SK-N-SH treated with all-trans-retinoic acid at 6 μM for 48 hours (cell line): ENCODE measurements at regions not wholly inside any gene's neighbourhood (a gene's known extent, or its start where the extent isn't known, plus 50 kb on each side); places are given as distances from the start of the nearest gene placed in this dataset.

ENCODE experiments used
- BACH2 ChIP-seq: fragments of 250-450 bp; sonication (Bioruptor Pico); IDR thresholded peaks from 2 replicates; pipeline ENCODE4 v1.9.0; 2021; ENCODE audit warnings: mild to moderate bottlenecking, borderline replicate concordance
- TF ChIP-seq, protein P1 (sequence below): fragments of 250-450 bp; sonication (Bioruptor Pico); IDR thresholded peaks from 2 replicates; pipeline ENCODE4 v1.8.0; 2021; ENCODE audit warnings: low read depth, mild to moderate bottlenecking, moderate library complexity, borderline replicate concordance

DNA sequence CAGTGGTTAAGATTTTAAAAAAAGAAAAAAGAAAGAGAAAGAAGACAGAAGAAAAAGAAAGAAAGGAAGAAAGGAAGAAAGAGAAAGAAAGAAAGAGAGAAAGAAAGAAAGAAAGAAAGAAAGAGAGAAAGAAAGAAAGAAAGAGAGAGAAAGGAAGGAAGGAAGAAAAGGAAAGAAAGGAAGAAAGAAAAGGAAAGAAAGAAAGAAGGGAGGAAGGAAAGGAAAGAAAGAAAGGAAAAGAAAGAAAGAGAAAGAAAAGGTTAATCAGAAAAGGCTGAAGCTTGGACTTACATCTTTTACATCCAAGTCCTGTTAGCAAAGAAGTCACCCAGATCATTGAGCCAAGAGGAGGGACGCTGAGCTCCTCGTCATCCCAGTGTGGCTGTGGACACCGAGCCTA, 70.0 kb downstream of the IRX2 start:
- TF ChIP-seq BACH2: no peak
- TF ChIP-seq, protein P1, sequence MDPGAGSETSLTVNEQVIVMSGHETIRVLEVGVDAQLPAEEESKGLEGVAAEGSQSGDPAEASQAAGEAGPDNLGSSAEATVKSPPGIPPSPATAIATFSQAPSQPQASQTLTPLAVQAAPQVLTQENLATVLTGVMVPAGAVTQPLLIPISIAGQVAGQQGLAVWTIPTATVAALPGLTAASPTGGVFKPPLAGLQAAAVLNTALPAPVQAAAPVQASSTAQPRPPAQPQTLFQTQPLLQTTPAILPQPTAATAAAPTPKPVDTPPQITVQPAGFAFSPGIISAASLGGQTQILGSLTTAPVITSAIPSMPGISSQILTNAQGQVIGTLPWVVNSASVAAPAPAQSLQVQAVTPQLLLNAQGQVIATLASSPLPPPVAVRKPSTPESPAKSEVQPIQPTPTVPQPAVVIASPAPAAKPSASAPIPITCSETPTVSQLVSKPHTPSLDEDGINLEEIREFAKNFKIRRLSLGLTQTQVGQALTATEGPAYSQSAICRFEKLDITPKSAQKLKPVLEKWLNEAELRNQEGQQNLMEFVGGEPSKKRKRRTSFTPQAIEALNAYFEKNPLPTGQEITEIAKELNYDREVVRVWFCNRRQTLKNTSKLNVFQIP (CRISPR knock-in tag): no peak
